GM23338 (cell line): ENCODE measurements at regions not wholly inside any gene's neighbourhood (a gene's known extent, or its start where the extent isn't known, plus 50 kb on each side); places are given as distances from the start of the nearest gene placed in this dataset.

Experiments used
- ATAC-seq: fragments of 200-7000 bp; cut with Tn5 transposase; 3 replicates; pipeline ENCODE4 v1.9.1; 2020
- DNase-seq: peaks from one replicate; pipeline ENCODE4 v3.0.0-alpha.2; 2015; ENCODE audit warnings: low spot score
- H2AFZ ChIP-seq: fragments of 200-600 bp; sonication (generic); 2 replicates; pipeline ENCODE4 v1.8.0; 2016; ENCODE audit warnings: antibody characterized with exemption, mild to moderate bottlenecking, moderate library complexity
- H3F3A ChIP-seq: fragments of 200-600 bp; sonication (generic); replicated peaks from 2 replicates; pipeline ENCODE4 v1.8.0; 2017; ENCODE audit warnings: antibody characterized with exemption, mixed run types, low read depth
- H3K27ac ChIP-seq: fragments of 200-600 bp; sonication (generic); 2 replicates; pipeline ENCODE4 v1.6.1; 2016; ENCODE audit warnings: low read depth
- H3K27me3 ChIP-seq: fragments of 200-600 bp; sonication (generic); 2 replicates; pipeline ENCODE4 v1.8.0; 2016; ENCODE audit warnings: mild to moderate bottlenecking, mixed run types, moderate library complexity; ENCODE audit not compliant: insufficient read depth
- H3K36me3 ChIP-seq: fragments of 200-600 bp; sonication (generic); 2 replicates; pipeline ENCODE4 v1.8.0; 2016; ENCODE audit warnings: mild to moderate bottlenecking; ENCODE audit not compliant: insufficient read depth
- H3K4me1 ChIP-seq: fragments of 200-600 bp; sonication (generic); 2 replicates; pipeline ENCODE4 v1.8.0; 2016; ENCODE audit warnings: mild to moderate bottlenecking, moderate library complexity; ENCODE audit not compliant: insufficient read depth
- H3K4me2 ChIP-seq: fragments of 200-600 bp; sonication (generic); 2 replicates; pipeline ENCODE4 v1.7.1; 2017; ENCODE audit warnings: mixed run types
- H3K4me3 ChIP-seq: fragments of 200-600 bp; sonication (generic); 2 replicates; pipeline ENCODE4 v1.6.1; 2016; ENCODE audit warnings: mixed run types
- H3K79me2 ChIP-seq: fragments of 200-600 bp; sonication (generic); replicated peaks from 2 replicates; pipeline ENCODE4 v1.8.0; 2017; ENCODE audit warnings: mild to moderate bottlenecking; ENCODE audit not compliant: insufficient read depth
- H3K9me2 ChIP-seq: fragments of 200-600 bp; sonication (generic); 2 replicates; pipeline ENCODE4 v1.8.0; 2017; ENCODE audit not compliant: insufficient read depth
- H4K20me1 ChIP-seq: fragments of 200-600 bp; sonication (generic); replicated peaks from 2 replicates; pipeline ENCODE4 v1.8.0; 2017; ENCODE audit warnings: mild to moderate bottlenecking; ENCODE audit not compliant: insufficient read depth
- H3K27ac Mint-ChIP-seq: 2 replicates; pipeline ENCODE4 v1.8.0; 2020; ENCODE audit warnings: inconsistent platforms, mild to moderate bottlenecking, moderate library complexity, mixed read lengths
- H3K27me3 Mint-ChIP-seq: 3 replicates; pipeline ENCODE4 v1.8.0; 2022; ENCODE audit warnings: low read depth, mild to moderate bottlenecking, moderate library complexity, mixed read lengths, inconsistent platforms; ENCODE audit not compliant: insufficient read depth, poor library complexity
- H3K36me3 Mint-ChIP-seq: 3 replicates; pipeline ENCODE4 v1.8.0; 2021; ENCODE audit warnings: low read depth, mild to moderate bottlenecking, inconsistent platforms, moderate library complexity, mixed read lengths
- H3K4me1 Mint-ChIP-seq: 3 replicates; pipeline ENCODE4 v1.8.0; 2020; ENCODE audit warnings: mild to moderate bottlenecking, inconsistent platforms, mixed read lengths
- H3K4me3 Mint-ChIP-seq: 3 replicates; pipeline ENCODE4 v1.8.0; 2021; ENCODE audit warnings: moderate library complexity, mild to moderate bottlenecking, inconsistent platforms, mixed read lengths
- H3K9me3 Mint-ChIP-seq: 3 replicates; pipeline ENCODE4 v1.8.0; 2020; ENCODE audit warnings: moderate library complexity, mild to moderate bottlenecking, inconsistent platforms, mixed read lengths
- CREB1 ChIP-seq: fragments of 250-450 bp; sonication (Bioruptor Pico); IDR thresholded peaks from 2 replicates; pipeline ENCODE4 v1.5.0; 2020; ENCODE audit warnings: low read depth, mild to moderate bottlenecking, moderate library complexity
- JUNB ChIP-seq: IDR thresholded peaks from one replicate; pipeline ENCODE4 v1.6.1; 2016; ENCODE audit warnings: antibody characterized with exemption; ENCODE audit not compliant: unreplicated experiment
- POLR2AphosphoS5 ChIP-seq: IDR thresholded peaks from 2 replicates; pipeline ENCODE4 v1.6.1; 2016; ENCODE audit warnings: antibody characterized with exemption, low read depth
- STAT1 ChIP-seq: IDR thresholded peaks from one replicate; pipeline ENCODE4 v1.6.1; 2016; ENCODE audit warnings: antibody characterized with exemption; ENCODE audit not compliant: unreplicated experiment
- ZNF114 ChIP-seq: fragments of 250-450 bp; sonication (Bioruptor Pico); IDR thresholded peaks from 2 replicates; pipeline ENCODE4 v1.5.0; 2020; ENCODE audit warnings: mild to moderate bottlenecking, moderate library complexity
- ZNF331 ChIP-seq: fragments of 250-450 bp; sonication (Bioruptor Pico); IDR thresholded peaks from 2 replicates; pipeline ENCODE4 v1.5.0; 2020; ENCODE audit warnings: low read depth, mild to moderate bottlenecking, moderate library complexity
- ZNF462 ChIP-seq: fragments of 250-450 bp; sonication (Bioruptor Pico); IDR thresholded peaks from 2 replicates; pipeline ENCODE4 v1.5.0; 2020; ENCODE audit warnings: mild to moderate bottlenecking, moderate library complexity
- TF ChIP-seq, protein P1 (sequence below), 2 experiments: fragments of 200-600 bp in 1 of 2; sonication (generic) in 1 of 2; conservative IDR thresholded peaks; 2 replicates each; pipeline versions ENCODE4 v1.5.1 to v1.6.1; 2016 to 2017; ENCODE audit warnings: antibody characterized with exemption in 2 of 2, low read depth in 2 of 2, mild to moderate bottlenecking in 2 of 2, moderate library complexity in 1 of 2

DNA sequence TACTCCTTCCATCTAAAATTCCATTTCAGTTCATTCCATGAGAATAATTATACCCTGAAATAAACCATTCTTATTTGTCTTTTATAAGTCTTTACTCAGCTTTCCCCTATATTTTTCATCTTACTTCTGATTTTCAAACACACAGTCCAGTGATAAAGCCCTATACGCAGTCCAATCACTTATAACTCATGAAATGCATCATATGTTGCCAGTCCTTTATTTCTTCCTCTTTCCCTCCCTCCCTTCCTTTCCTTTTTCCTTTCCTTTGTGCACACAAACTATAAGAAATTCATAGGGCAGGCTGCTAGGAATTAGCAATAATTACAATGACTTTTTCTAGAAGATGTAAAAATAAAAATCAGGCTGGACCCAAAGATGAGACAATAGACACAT, 58.8 kb upstream of the RPS23 start:
- no peak for ATAC-seq
- Mint-ChIP-seq H3K4me1 (no peaks in the 10 kb centered on the region), H3K36me3 (no peaks in the 10 kb centered on the region), H3K9me3 (no peaks in the 10 kb centered on the region), H3K27ac (no peak overlapping the region), H3K4me3 (no peak overlapping the region), H3K27me3 (peaks cover 3% of the 10 kb centered on the region)
- H3F3A ChIP-seq, result no peaks in the 10 kb centered on the region
- H3K4me2 ChIP-seq, result no peak overlapping the region
- H4K20me1 ChIP-seq, result no peaks in the 10 kb centered on the region
- H3K27me3 ChIP-seq, result no peaks in the 10 kb centered on the region
- H3K4me1 ChIP-seq, result no peaks in the 10 kb centered on the region
- TF ChIP-seq ZNF114 (CRISPR knock-in tag), result no peak
- no peak for TF ChIP-seq POLR2AphosphoS5
- TF ChIP-seq ZNF462 (CRISPR knock-in tag), result no peak
- no peak for TF ChIP-seq CREB1
- TF ChIP-seq, protein P1, sequence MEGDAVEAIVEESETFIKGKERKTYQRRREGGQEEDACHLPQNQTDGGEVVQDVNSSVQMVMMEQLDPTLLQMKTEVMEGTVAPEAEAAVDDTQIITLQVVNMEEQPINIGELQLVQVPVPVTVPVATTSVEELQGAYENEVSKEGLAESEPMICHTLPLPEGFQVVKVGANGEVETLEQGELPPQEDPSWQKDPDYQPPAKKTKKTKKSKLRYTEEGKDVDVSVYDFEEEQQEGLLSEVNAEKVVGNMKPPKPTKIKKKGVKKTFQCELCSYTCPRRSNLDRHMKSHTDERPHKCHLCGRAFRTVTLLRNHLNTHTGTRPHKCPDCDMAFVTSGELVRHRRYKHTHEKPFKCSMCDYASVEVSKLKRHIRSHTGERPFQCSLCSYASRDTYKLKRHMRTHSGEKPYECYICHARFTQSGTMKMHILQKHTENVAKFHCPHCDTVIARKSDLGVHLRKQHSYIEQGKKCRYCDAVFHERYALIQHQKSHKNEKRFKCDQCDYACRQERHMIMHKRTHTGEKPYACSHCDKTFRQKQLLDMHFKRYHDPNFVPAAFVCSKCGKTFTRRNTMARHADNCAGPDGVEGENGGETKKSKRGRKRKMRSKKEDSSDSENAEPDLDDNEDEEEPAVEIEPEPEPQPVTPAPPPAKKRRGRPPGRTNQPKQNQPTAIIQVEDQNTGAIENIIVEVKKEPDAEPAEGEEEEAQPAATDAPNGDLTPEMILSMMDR (conservative IDR thresholded peaks at IDR 0.05; ENCODE audit: low read depth in 2 of 2), result no peak
- no peak for TF ChIP-seq STAT1
- TF ChIP-seq JUNB, result no peak
- no peak for TF ChIP-seq ZNF331 (CRISPR knock-in tag)
- no peaks in the 10 kb centered on the region for H3K79me2 ChIP-seq
- no peak overlapping the region for H2AFZ ChIP-seq
- H3K36me3 ChIP-seq, result no peaks in the 10 kb centered on the region
- no peaks in the 10 kb centered on the region for H3K9me2 ChIP-seq
- no peak overlapping the region for H3K4me3 ChIP-seq
- no peak overlapping the region for H3K27ac ChIP-seq
- DNase-seq, result no peak
